Right atrium auricular region (tissue), 2 donors: ENCODE measurements at regions not wholly inside any gene's neighbourhood (a gene's known extent, or its start where the extent isn't known, plus 50 kb on each side); places are given as distances from the start of the nearest gene placed in this dataset.

ENCODE experiments used
- DNase-seq: peaks from one replicate; pipeline ENCODE4 v3.0.0-alpha.2; 2019; ENCODE audit warnings: low spot score
- H3K27ac ChIP-seq, 2 donors: fragments of 200-600 bp; sonication (generic); 1 replicate in 1 of 2; 2 replicates in 1 of 2; pipeline ENCODE4 v1.5.1; 2016 to 2019
- H3K27me3 ChIP-seq, 2 donors: fragments of 200-600 bp; sonication (generic); one replicate each; pipeline versions ENCODE4 v1.5.1 to v1.6.0; 2017 to 2019
- H3K36me3 ChIP-seq: fragments of 200-600 bp; sonication (generic); one replicate; pipeline ENCODE4 v1.5.1; 2016
- H3K4me1 ChIP-seq, 2 donors: fragments of 200-600 bp; sonication (generic); one replicate each; pipeline versions ENCODE4 v1.5.1 to v1.6.0; 2017 to 2019
- H3K4me3 ChIP-seq, 2 donors: fragments of 200-600 bp; sonication (generic); 1 replicate in 1 of 2; 2 replicates in 1 of 2; pipeline ENCODE4 v1.5.1; 2017 to 2019; ENCODE audit warnings: mild to moderate bottlenecking in 1 of 2, moderate library complexity in 1 of 2
- H3K9me3 ChIP-seq, 2 donors: fragments of 200-600 bp; sonication (generic); one replicate each; pipeline ENCODE4 v1.5.1; 2019
- CTCF ChIP-seq, 2 donors: fragments of 200-600 bp; sonication (generic); IDR thresholded peaks; one replicate each; pipeline ENCODE4 v1.5.1; 2019; ENCODE audit warnings: antibody characterized with exemption in 2 of 2

GRCh38 chr18:24530630-24531111, 70.2 kb downstream of the HRH4 start:
- Histone ChIP-seq H3K27me3 (no peaks in the 10 kb centered on the region), H3K27ac (no peak overlapping the region), H3K9me3 (no peaks in the 10 kb centered on the region), H3K4me1 (no peaks in the 10 kb centered on the region), H3K4me3 (no peak overlapping the region), H3K36me3 (no peaks in the 10 kb centered on the region)
- TF ChIP-seq CTCF (IDR thresholded peaks at IDR 0.05): no peak
- no peak for DNase-seq

- Histone ChIP-seq H3K27me3 (no peaks in the 10 kb centered on the region), H3K4me1 (no peaks in the 10 kb centered on the region), H3K36me3 (no peaks in the 10 kb centered on the region), H3K4me3 (no peak overlapping the region), H3K9me3 (no peaks in the 10 kb centered on the region), H3K27ac (no peak overlapping the region)
- DNase-seq: no peak
- TF ChIP-seq CTCF (IDR thresholded peaks at IDR 0.05): no peak
Observed at GRCh38 chr18:24534271-24534670, 73.8 kb downstream of the HRH4 start.

DNA sequence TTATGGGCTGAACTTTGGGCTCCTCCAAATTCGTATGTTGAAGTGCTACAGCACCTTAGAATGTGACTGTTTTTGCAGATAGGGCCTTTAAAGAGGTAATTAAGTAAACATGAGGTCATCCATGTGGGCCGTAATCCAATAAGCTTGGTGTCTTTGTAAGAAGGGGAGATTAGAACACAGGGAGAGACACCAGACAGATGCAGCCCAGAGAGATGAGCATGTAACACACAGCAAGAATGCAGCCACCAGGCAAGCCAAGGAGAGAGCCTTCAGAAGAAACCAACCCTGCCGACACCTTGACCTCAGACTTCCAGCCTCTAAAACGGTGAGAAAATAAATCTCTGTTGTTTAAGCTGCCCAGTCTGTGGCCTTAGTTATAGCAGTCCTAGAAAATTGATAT, 74.3 kb downstream of the HRH4 start:
- Histone ChIP-seq H3K27me3 (no peaks in the 10 kb centered on the region), H3K9me3 (no peaks in the 10 kb centered on the region), H3K27ac (no peak overlapping the region), H3K4me3 (no peak overlapping the region), H3K36me3 (no peaks in the 10 kb centered on the region), H3K4me1 (no peaks in the 10 kb centered on the region)
- TF ChIP-seq CTCF (IDR thresholded peaks at IDR 0.05): no peak
- DNase-seq: no peak

DNA sequence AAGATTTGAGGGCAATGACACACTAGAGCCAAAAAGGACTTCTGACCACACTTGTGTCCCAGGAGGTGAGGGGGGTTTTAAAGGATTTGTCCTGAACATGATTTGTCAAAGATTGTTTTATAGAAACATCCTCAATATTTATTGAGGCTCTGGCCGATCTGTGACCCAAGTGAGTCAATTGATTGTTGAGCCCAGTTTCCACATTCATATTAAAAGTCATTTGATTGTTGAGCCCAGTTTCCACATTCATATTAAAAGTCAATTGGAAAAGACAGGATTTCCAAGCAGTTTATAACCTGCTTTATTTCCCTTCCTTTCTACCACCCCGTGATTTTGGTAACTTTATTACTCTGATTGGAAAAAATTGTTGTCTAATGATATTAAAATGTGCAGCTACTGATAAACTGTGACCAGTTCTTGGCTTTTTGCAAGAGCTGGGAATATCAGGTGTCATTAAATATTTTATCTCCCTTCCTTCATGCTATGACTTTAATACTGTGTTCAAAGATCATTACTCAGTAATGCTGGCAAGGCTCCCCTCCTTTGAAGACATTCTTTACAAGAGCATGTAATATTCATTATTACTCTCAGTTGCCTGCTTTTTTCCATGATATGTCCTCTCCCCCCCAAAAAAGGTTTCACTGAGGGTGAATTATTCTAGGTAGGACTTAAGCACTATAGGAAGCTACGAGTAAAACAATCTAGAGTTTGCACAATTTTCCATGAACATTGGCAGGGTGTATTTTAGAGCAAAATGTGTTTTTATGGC, 75.3 kb downstream of the HRH4 start:
- DNase-seq: no peak

GRCh38 chr18:24536326-24536725, 75.9 kb downstream of the HRH4 start:
- Histone ChIP-seq H3K27me3 (no peaks in the 10 kb centered on the region), H3K4me1 (no peaks in the 10 kb centered on the region), H3K36me3 (no peaks in the 10 kb centered on the region), H3K4me3 (no peak overlapping the region), H3K27ac (no peak overlapping the region), H3K9me3 (no peaks in the 10 kb centered on the region)
- no peak for DNase-seq
- no peak for TF ChIP-seq CTCF (IDR thresholded peaks at IDR 0.05)

More for the DNA sequence above, 75.3 kb downstream of the HRH4 start:
- no peaks in the 10 kb centered on the region for H3K27me3 ChIP-seq
- H3K4me3 ChIP-seq: no peak overlapping the region
- TF ChIP-seq CTCF (IDR thresholded peaks at IDR 0.05): no peak
- no peaks in the 10 kb centered on the region for H3K9me3 ChIP-seq
- no peaks in the 10 kb centered on the region for H3K36me3 ChIP-seq
- H3K27ac ChIP-seq: no peak overlapping the region
- H3K4me1 ChIP-seq: no peaks in the 10 kb centered on the region

- no peak for TF ChIP-seq CTCF (IDR thresholded peaks at IDR 0.05)
- Histone ChIP-seq H3K9me3 (no peaks in the 10 kb centered on the region), H3K36me3 (no peaks in the 10 kb centered on the region), H3K4me3 (no peak overlapping the region), H3K27ac (no peak overlapping the region), H3K4me1 (no peaks in the 10 kb centered on the region), H3K27me3 (no peaks in the 10 kb centered on the region)
- no peak for DNase-seq
Observed at GRCh38 chr18:24536834-24537233, 76.4 kb downstream of the HRH4 start.
